T-cell (primary cell): ENCODE measurements at regions not wholly inside any gene's neighbourhood (a gene's known extent, or its start where the extent isn't known, plus 50 kb on each side); places are given as distances from the start of the nearest gene placed in this dataset.

ENCODE experiments used
- ATAC-seq, 4 experiments: fragments of 200-7000 bp in 3 of 4; fragments of 150-1000 bp in 1 of 4; cut with Tn5 transposase; replicated peaks in 1 of 4; 1 replicate in 3 of 4; 2 replicates in 1 of 4; pipeline ENCODE4 v1.10.0; 2021; ENCODE audit warnings: moderate library complexity in 3 of 4, mild to moderate bottlenecking in 2 of 4, moderate number of reproducible peaks in 1 of 4
- CTCF ChIA-PET, 2 donors: fragments of 300-600 bp; sonication (Branson Sonifier 250); formaldehyde crosslinking; loops; one replicate each; lab custom pipeline; 2022; ENCODE audit warnings: antibody characterized with exemption in 2 of 2; lab: Charles Lee
- POLR2A ChIA-PET, 2 donors: fragments of 300-600 bp; sonication (Branson Sonifier 250); formaldehyde crosslinking; loops; one replicate each; lab custom pipeline; 2022; ENCODE audit warnings: antibody characterized with exemption in 2 of 2; lab: Charles Lee
- DNase-seq, 35 experiments: peaks; one replicate each; pipeline versions ENCODE4 v3.0.0 to v3.0.0-alpha.2; 2013 to 2023
- H3K27ac ChIP-seq: one replicate; pipeline ENCODE4 v1.5.1; 2013; ENCODE audit warnings: low read length
- H3K27me3 ChIP-seq, 2 experiments: replicated peaks in 1 of 2; 1 replicate in 1 of 2; 2 replicates in 1 of 2; pipeline versions ENCODE4 v1.6.1 to v1.7.0; 2013; ENCODE audit warnings: low read length in 1 of 2, mixed read lengths in 1 of 2; ENCODE audit not compliant: control insufficient read depth in 2 of 2, insufficient read depth in 2 of 2; ENCODE audit errors: extremely low read depth in 1 of 2
- H3K36me3 ChIP-seq, 2 donors: 1 replicate in 1 of 2; 2 replicates in 1 of 2; pipeline versions ENCODE4 v1.6.1 to v1.7.0; 2013; ENCODE audit warnings: low read length in 1 of 2; ENCODE audit not compliant: control insufficient read depth in 2 of 2, insufficient read depth in 1 of 2; ENCODE audit errors: extremely low read depth in 1 of 2
- H3K4me1 ChIP-seq, 2 experiments: 1 replicate in 1 of 2; 2 replicates in 1 of 2; pipeline versions ENCODE4 v1.6.1 to v1.7.0; 2013; ENCODE audit warnings: low read length in 2 of 2, mixed read lengths in 1 of 2; ENCODE audit not compliant: insufficient read depth in 2 of 2, control insufficient read depth in 1 of 2; ENCODE audit errors: extremely low read depth in 1 of 2
- H3K4me3 ChIP-seq, 2 donors: 1 replicate in 1 of 2; 2 replicates in 1 of 2; pipeline versions ENCODE4 v1.5.1 to v1.7.0; 2013; ENCODE audit warnings: mild to moderate bottlenecking in 2 of 2, low read length in 1 of 2, moderate library complexity in 1 of 2; ENCODE audit not compliant: control insufficient read depth in 1 of 2; ENCODE audit errors: extremely low read depth in 1 of 2
- H3K9me3 ChIP-seq: 2 replicates; pipeline ENCODE4 v1.7.0; 2013
- H3K27ac Mint-ChIP-seq, 2 donors: one replicate each; pipeline ENCODE4 v1.8.0; 2020 to 2021; ENCODE audit warnings: mild to moderate bottlenecking in 2 of 2, mixed read lengths in 2 of 2
- H3K27me3 Mint-ChIP-seq, 2 donors: one replicate each; pipeline ENCODE4 v1.8.0; 2021 to 2022; ENCODE audit warnings: mixed read lengths in 2 of 2
- H3K36me3 Mint-ChIP-seq: one replicate; pipeline ENCODE4 v1.8.0; 2021; ENCODE audit warnings: mixed read lengths
- H3K4me1 Mint-ChIP-seq, 3 donors: one replicate each; pipeline ENCODE4 v1.8.0; 2020 to 2022; ENCODE audit warnings: mixed read lengths in 3 of 3, mild to moderate bottlenecking in 1 of 3
- H3K4me3 Mint-ChIP-seq, 3 donors: one replicate each; pipeline ENCODE4 v1.8.0; 2020 to 2022; ENCODE audit warnings: mild to moderate bottlenecking in 3 of 3, mixed read lengths in 3 of 3, moderate library complexity in 3 of 3
- H3K9me3 Mint-ChIP-seq, 3 donors: one replicate each; pipeline ENCODE4 v1.8.0; 2020 to 2022; ENCODE audit warnings: mixed read lengths in 3 of 3
- WGBS: methylation state at CpG from one replicate; pipeline ENCODE4 v1.1.5; 2013; ENCODE audit warnings: missing lambda C conversion rate; ENCODE audit not compliant: insufficient coverage; 5-methylcytosine and 5-hydroxymethylcytosine counted together

DNA sequence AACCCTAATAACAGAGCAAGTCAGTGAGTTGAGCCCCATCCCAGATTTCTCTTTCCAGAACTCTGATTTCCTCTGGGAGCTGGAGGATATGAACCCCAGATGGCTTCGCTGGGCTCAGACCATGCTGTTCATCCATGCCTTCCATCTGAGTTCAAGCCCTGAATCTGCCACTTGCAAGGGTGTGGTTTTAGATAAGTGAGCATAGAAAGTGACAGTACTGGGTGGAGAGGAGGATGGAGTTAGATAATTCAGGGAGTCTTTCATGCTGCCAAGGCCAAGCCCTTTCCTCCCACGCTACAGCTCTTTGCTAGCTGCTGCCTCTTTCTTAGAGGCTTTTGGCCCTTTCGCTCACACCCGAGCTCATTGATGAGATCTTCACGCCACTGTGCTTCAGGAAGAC lies 57.2 kb upstream of the MAFB start:
- H3K36me3 Mint-ChIP-seq: no peaks in the 10 kb centered on the region
- Histone ChIP-seq H3K27ac (no peak overlapping the region), H3K4me3 (no peak overlapping the region), H3K27me3 (peaks cover 0 to 11% of the 10 kb centered on the region in 2 experiments), H3K36me3 (no peaks in the 10 kb centered on the region), H3K9me3 (no peaks in the 10 kb centered on the region), H3K4me1 (no peaks in the 10 kb centered on the region)
- ChIA-PET POLR2A (no interaction called here), CTCF (no interaction called here)
- no peak for ATAC-seq
- peaks cover 0 to 2% of the 10 kb centered on the region in 2 donors for H3K27me3 Mint-ChIP-seq
- WGBS: 82% methylated on average over 4 of the region's 5 CpGs
- H3K9me3 Mint-ChIP-seq: no peaks in the 10 kb centered on the region
- H3K27ac Mint-ChIP-seq: no peak overlapping the region
- no peak overlapping the region for H3K4me3 Mint-ChIP-seq
- H3K4me1 Mint-ChIP-seq: no peaks in the 10 kb centered on the region
- no peak for DNase-seq

DNA sequence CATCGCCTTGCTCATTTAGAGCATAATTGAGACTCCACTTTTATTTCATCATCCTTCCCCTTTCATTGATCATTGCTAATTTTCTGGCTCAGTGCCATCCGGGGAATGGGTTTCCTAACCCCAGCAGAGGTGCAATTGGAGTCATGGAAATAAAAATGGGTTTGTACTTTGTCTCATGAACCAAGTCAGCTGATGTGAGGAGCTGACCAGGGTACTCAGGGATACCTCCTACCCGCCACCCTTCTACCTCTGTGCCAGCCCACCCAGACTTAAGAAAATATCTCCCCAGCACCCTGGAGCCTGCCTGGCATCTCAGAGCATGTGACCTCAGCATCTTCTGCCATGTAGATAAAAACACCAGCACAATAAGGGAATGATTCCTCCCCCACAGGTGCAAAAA lies 59.1 kb upstream of the MAFB start:
- Histone ChIP-seq H3K9me3 (no peaks in the 10 kb centered on the region), H3K27ac (no peak overlapping the region), H3K27me3 (peaks cover 0 to 11% of the 10 kb centered on the region in 2 experiments), H3K36me3 (no peaks in the 10 kb centered on the region), H3K4me1 (no peaks in the 10 kb centered on the region), H3K4me3 (no peak overlapping the region)
- no peak overlapping the region for H3K4me3 Mint-ChIP-seq
- no CpG with 5 or more reads among the region's 3 CpGs for WGBS
- no peak for ATAC-seq
- POLR2A ChIA-PET: no interaction called here
- peaks cover 1 to 2% of the 10 kb centered on the region in 2 donors for H3K27me3 Mint-ChIP-seq
- no peak for DNase-seq
- no peak overlapping the region for H3K27ac Mint-ChIP-seq
- peaks cover 0 to under 1% (median 0%) of the 10 kb centered on the region in 3 donors for H3K4me1 Mint-ChIP-seq
- H3K36me3 Mint-ChIP-seq: no peaks in the 10 kb centered on the region
- CTCF ChIA-PET: no interaction called here
- no peaks in the 10 kb centered on the region for H3K9me3 Mint-ChIP-seq

DNA sequence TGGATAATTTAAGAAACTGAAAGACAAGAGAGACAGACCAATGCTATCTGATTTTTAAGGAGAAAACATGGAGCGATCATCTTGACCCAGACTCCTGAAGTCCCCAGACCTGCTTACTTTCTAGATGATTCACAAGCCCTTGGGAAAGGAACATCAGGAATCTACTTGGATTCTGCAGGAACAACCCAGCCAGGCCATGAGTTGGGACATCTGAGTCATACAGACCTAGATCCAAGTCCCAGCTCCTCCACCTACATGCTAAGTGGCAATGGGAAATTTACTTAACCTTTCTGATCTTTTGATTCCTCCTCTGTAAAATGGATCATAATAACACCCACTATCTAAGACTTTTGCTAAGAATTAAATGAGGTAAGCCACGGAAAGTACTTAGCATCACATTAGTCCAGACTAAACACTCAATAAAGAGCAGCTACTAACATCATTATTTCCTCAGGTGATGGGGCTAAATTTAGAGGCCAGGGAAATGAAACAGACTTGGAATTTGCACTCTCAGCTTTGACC lies 61.0 kb upstream of the MAFB start:
- H3K9me3 Mint-ChIP-seq: no peaks in the 10 kb centered on the region
- H3K27me3 ChIP-seq: peaks cover 0 to 5% of the 10 kb centered on the region in 2 experiments
- H3K9me3 ChIP-seq: no peaks in the 10 kb centered on the region
- DNase-seq: no peak
- no peak overlapping the region for H3K4me3 ChIP-seq
- H3K27me3 Mint-ChIP-seq: peaks cover 0 to 6% of the 10 kb centered on the region in 2 donors
- POLR2A ChIA-PET: no interaction called here
- no peaks in the 10 kb centered on the region for H3K36me3 Mint-ChIP-seq
- H3K27ac Mint-ChIP-seq: no peak overlapping the region
- no peak for ATAC-seq
- no peak overlapping the region for H3K27ac ChIP-seq
- H3K4me3 Mint-ChIP-seq: no peak overlapping the region
- no peaks in the 10 kb centered on the region for H3K36me3 ChIP-seq
- H3K4me1 ChIP-seq: no peaks in the 10 kb centered on the region
- no CpG with 5 or more reads among the region's 2 CpGs for WGBS
- CTCF ChIA-PET: no interaction called here
- H3K4me1 Mint-ChIP-seq: peaks cover 3 to 6% (median 3%) of the 10 kb centered on the region in 3 donors

DNA sequence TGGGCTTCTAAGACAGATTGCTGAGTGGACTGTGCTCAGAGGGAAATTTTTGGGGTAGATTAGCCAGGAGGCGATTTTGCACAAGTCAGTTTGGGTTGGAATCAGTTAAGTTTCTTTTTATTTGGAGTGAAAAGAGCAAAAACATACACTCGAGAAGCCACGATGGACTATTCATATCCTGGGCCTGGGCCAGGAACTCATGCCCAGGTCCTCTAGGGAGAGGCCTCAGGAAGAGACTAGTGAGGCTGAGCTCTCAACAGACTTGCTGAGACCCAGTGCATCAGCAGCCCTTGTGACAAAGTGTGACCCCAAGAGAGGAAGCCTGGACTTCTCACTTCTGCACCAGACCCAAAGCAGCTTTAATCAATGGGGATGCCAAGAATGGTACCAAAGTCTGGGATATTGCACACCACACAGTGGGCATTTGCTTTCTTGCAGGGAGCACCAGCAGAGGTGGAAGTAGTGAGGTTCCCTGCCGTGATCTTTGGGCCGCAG lies 61.6 kb upstream of the MAFB start:
- ATAC-seq (no peak), DNase-seq (no peak)
- H3K4me3 Mint-ChIP-seq: no peak overlapping the region
- 88% methylated on average over 5 of the region's 5 CpGs for whole genome bisulfite sequencing
- peaks cover 3 to 6% (median 5%) of the 10 kb centered on the region in 3 donors for H3K4me1 Mint-ChIP-seq
- Histone ChIP-seq H3K9me3 (no peaks in the 10 kb centered on the region), H3K4me1 (no peaks in the 10 kb centered on the region), H3K4me3 (no peak overlapping the region), H3K27ac (no peak overlapping the region), H3K36me3 (no peaks in the 10 kb centered on the region), H3K27me3 (peaks cover 0 to 5% of the 10 kb centered on the region in 2 experiments)
- no peaks in the 10 kb centered on the region for H3K9me3 Mint-ChIP-seq
- H3K36me3 Mint-ChIP-seq: no peaks in the 10 kb centered on the region
- no peak overlapping the region for H3K27ac Mint-ChIP-seq
- ChIA-PET CTCF (no interaction called here), POLR2A (no interaction called here)
- H3K27me3 Mint-ChIP-seq: peaks cover 0 to 6% of the 10 kb centered on the region in 2 donors

GRCh38 chr20:40753472-40753871 lies 64.4 kb upstream of the MAFB start:
- Histone ChIP-seq H3K9me3 (no peaks in the 10 kb centered on the region), H3K4me1 (peaks cover 3 to 20% of the 10 kb centered on the region in 2 experiments), H3K27ac (no peak overlapping the region), H3K27me3 (no peaks in the 10 kb centered on the region), H3K4me3 (no peak overlapping the region), H3K36me3 (no peaks in the 10 kb centered on the region)
- H3K9me3 Mint-ChIP-seq: no peaks in the 10 kb centered on the region
- peaks cover 26 to 32% (median 29%) of the 10 kb centered on the region in 3 donors for H3K4me1 Mint-ChIP-seq
- 94% methylated on average over 4 of the region's 4 CpGs for WGBS
- H3K4me3 Mint-ChIP-seq: no peak overlapping the region
- no peak overlapping the region for H3K27ac Mint-ChIP-seq
- CTCF ChIA-PET: no interaction called here
- H3K27me3 Mint-ChIP-seq: peaks cover 0 to 6% of the 10 kb centered on the region in 2 donors
- ATAC-seq (no peak), DNase-seq (no peak)
- POLR2A ChIA-PET: no interaction called here
- H3K36me3 Mint-ChIP-seq: no peaks in the 10 kb centered on the region

DNA sequence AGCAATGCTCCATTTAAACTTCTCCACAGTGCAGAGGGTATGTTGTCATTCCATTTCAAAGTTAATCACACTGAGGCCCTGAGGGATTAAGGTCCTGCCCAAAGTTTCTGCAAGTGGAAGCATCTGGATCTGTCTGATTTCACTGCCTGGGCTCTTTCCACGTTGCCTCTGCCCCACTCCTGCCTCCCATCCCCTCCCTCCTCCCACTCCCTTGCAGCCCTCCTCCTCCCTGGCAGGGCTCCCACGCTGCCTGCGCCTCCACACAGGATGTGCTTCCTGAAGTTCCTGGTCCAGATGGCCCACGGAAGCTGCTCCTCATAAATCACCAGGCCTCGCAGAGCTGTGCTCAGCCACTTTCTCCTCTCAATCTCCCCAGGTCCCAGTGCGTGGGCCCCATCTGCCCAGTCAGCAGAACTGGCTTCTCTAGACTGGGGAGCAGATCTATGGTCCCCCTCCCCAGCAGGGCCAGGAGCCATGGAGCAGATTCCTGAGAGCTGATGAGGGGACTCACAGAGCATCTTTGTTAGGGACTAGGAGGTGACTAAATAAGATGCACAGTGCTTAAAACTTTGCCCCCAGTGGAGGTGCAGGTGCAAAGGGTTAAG lies 65.4 kb upstream of the MAFB start:
- H3K36me3 ChIP-seq: no peaks in the 10 kb centered on the region
- ChIA-PET POLR2A (no interaction called here), CTCF (no interaction called here)
- H3K36me3 Mint-ChIP-seq: no peaks in the 10 kb centered on the region
- no peak overlapping the region for H3K4me3 ChIP-seq
- WGBS: 85% methylated on average over 4 of the region's 6 CpGs
- no peak overlapping the region for H3K27ac ChIP-seq
- DNase-seq: no peak
- H3K9me3 ChIP-seq: no peaks in the 10 kb centered on the region
- H3K9me3 Mint-ChIP-seq: no peaks in the 10 kb centered on the region
- H3K4me1 ChIP-seq: peaks cover 3 to 26% of the 10 kb centered on the region in 2 experiments
- H3K27ac Mint-ChIP-seq: no peak overlapping the region
- peaks cover 0 to 6% of the 10 kb centered on the region in 2 donors for H3K27me3 Mint-ChIP-seq
- H3K27me3 ChIP-seq: no peaks in the 10 kb centered on the region
- no peak overlapping the region for H3K4me3 Mint-ChIP-seq
- H3K4me1 Mint-ChIP-seq: peaks cover 29 to 37% (median 31%) of the 10 kb centered on the region in 3 donors
- ATAC-seq: no peak
